Heart left ventricle (tissue), 16 donors: ENCODE measurements at regions not wholly inside any gene's neighbourhood (a gene's known extent, or its start where the extent isn't known, plus 50 kb on each side); places are given as distances from the start of the nearest gene placed in this dataset.
"Not testable (repeated sequence)": the region's sequence is repeated elsewhere in the genome, so short reads cannot be mapped to it uniquely, and the experiment has no call there.

Experiments used
- ATAC-seq, 4 donors: fragments of 200-7000 bp; cut with Tn5 transposase; one replicate each; pipeline ENCODE4 v1.9.1; 2020 to 2022; ENCODE audit warnings: moderate library complexity in 4 of 4, mild to moderate bottlenecking in 3 of 4, moderate number of reproducible peaks in 1 of 4
- DNase-seq, 5 donors: peaks; one replicate each; pipeline ENCODE4 v3.0.0-alpha.2; 2020
- H3K27ac ChIP-seq, 12 donors: fragments of 200-600 bp; sonication (generic) in 4 of 12; one replicate each; pipeline versions ENCODE4 v1.5.0 to v1.8.0; 2016 to 2022; ENCODE audit warnings: mild to moderate bottlenecking in 2 of 12
- H3K27me3 ChIP-seq, 9 donors: fragments of 200-600 bp; sonication (generic) in 2 of 9; one replicate each; pipeline versions ENCODE4 v1.5.1 to v1.8.0; 2016 to 2022; ENCODE audit warnings: mild to moderate bottlenecking in 3 of 9
- H3K36me3 ChIP-seq, 9 donors: fragments of 200-600 bp; sonication (generic) in 2 of 9; one replicate each; pipeline versions ENCODE4 v1.5.0 to v1.8.0; 2018 to 2022; ENCODE audit warnings: mild to moderate bottlenecking in 2 of 9
- H3K4me1 ChIP-seq, 12 donors: fragments of 200-600 bp; sonication (generic) in 4 of 12; one replicate each; pipeline versions ENCODE4 v1.5.0 to v1.8.0; 2016 to 2022; ENCODE audit warnings: mild to moderate bottlenecking in 3 of 12
- H3K4me3 ChIP-seq, 12 donors: fragments of 200-600 bp; sonication (generic) in 4 of 12; one replicate each; pipeline versions ENCODE4 v1.5.0 to v1.8.0; 2017 to 2022; ENCODE audit warnings: mild to moderate bottlenecking in 9 of 12, moderate library complexity in 4 of 12
- H3K9me3 ChIP-seq, 12 donors: fragments of 200-600 bp; sonication (generic) in 4 of 12; one replicate each; pipeline versions ENCODE4 v1.5.0 to v1.8.0; 2016 to 2022; ENCODE audit warnings: mild to moderate bottlenecking in 1 of 12
- WGBS, 4 donors: extraction: QIAGEN DNeasy Blood & Tissue Kit in 2 of 4; methylation state at CpG; one replicate each; pipeline versions ENCODE4 v1.1.5 to v1.1.7; 2013 to 2018; 5-methylcytosine and 5-hydroxymethylcytosine counted together
- intact Hi-C, 10 donors: fragments of 100-400 bp; cut with DNase I; formaldehyde crosslinking; loops; one replicate each; pipeline versions ENCODE4 v1.11.1 to v1.14.2; 2022
- donor health status: ischemic (EF 13 %, LVEDD 7.1; RV severe dilation, severe dysfunction).
- donor health status: healthy with polysubstance abuse.
- donor health status: DM: no; HTN: yes; CAD: no.
- donor health status: DM: no; HTN: no; CAD: no.
- donor health status: ischemic (EF 25% LVEDD 6.9; RV normal size, moderate dysfunction).
- donor health status: ischemic (EF 25% LVEDD 5.7; RV mildly dilated, moderate dysfunction).
- donor health status: healthy.
- donor health status: DM: yes; HTN: yes; CAD: no.
- donor health status: ischemic (EF 35%, LVEDD 5.7; RV mildly dilated, moderate dysfunction).
- donor health status: nonischemic (EF 11% LVEDD 7.7; RV severe dilation, severe dysfunction).
- donor health status: DM: yes; HTN: yes; CAD: no.
- donor health status: PGD.
- donor health status: ischemic (EF 29% LVEDD 5.4; RV normal size, mild dysfunction).
- donor health status: nonischemic (EF 23%, LVEDD 6.1; RV moderate dilation, normal function).

GRCh38 chr16:21422824-21423223 lies 144.7 kb upstream of the CRYM start:
- H3K36me3 ChIP-seq, ATAC-seq, intact Hi-C loops, H3K27ac ChIP-seq, H3K9me3 ChIP-seq, H3K4me3 ChIP-seq, H3K27me3 ChIP-seq, H3K4me1 ChIP-seq: not testable (repeated sequence)
- 86 to 95% (median 92%) methylated on average over 4 to 5 of the region's 7 CpGs; no CpG with 5 or more reads in 1 of the 4 donors for WGBS, 4 donors
- peak in 1 of 5 donors; percentile 16 for DNase-seq

GRCh38 chr16:21404699-21405098 lies 126.6 kb upstream of the CRYM start:
- H3K4me3 ChIP-seq, ATAC-seq, H3K27ac ChIP-seq, H3K9me3 ChIP-seq, DNase-seq, H3K4me1 ChIP-seq, H3K27me3 ChIP-seq, H3K36me3 ChIP-seq, intact Hi-C loops: not testable (repeated sequence)
- 70 to 84% methylated on average over 3 to 5 of the region's 13 CpGs; no CpG with 5 or more reads in 2 of the 4 donors for WGBS, 4 donors

- WGBS, 4 donors, result 88 to 99% (median 95%) methylated on average over 3 to 4 of the region's 5 CpGs; no CpG with 5 or more reads in 1 of the 4 donors
- DNase-seq, H3K27ac ChIP-seq, H3K9me3 ChIP-seq, H3K27me3 ChIP-seq, H3K36me3 ChIP-seq, H3K4me3 ChIP-seq, ATAC-seq, intact Hi-C loops, H3K4me1 ChIP-seq: not testable (repeated sequence)
These were observed 119.8 kb upstream of the CRYM start for GRCh38 chr16:21397866-21398265.

- intact Hi-C loops, H3K27me3 ChIP-seq, H3K4me1 ChIP-seq, DNase-seq, H3K9me3 ChIP-seq, H3K4me3 ChIP-seq, ATAC-seq, H3K27ac ChIP-seq, H3K36me3 ChIP-seq: not testable (repeated sequence)
- WGBS, 4 donors, result 97 to 100% (median 98%) methylated on average over 1 to 2 of the region's 4 CpGs; no CpG with 5 or more reads in 1 of the 4 donors
These were observed 118.5 kb upstream of the CRYM start for GRCh38 chr16:21396545-21396944.

- H3K4me3 ChIP-seq, DNase-seq, H3K4me1 ChIP-seq, intact Hi-C loops, H3K36me3 ChIP-seq, H3K27me3 ChIP-seq, ATAC-seq, H3K27ac ChIP-seq, H3K9me3 ChIP-seq: not testable (repeated sequence)
- no CpG with 5 or more reads among the region's 3 CpGs for WGBS, 4 donors
These were observed 112.5 kb upstream of the CRYM start for GRCh38 chr16:21390634-21391033.

- H3K4me1 ChIP-seq, DNase-seq, H3K4me3 ChIP-seq, intact Hi-C loops, H3K27ac ChIP-seq, H3K36me3 ChIP-seq, H3K27me3 ChIP-seq, H3K9me3 ChIP-seq: not testable (repeated sequence)
- 0 to 8% methylated on average over 1 to 2 of the region's 7 CpGs; no CpG with 5 or more reads in 2 of the 4 donors for whole genome bisulfite sequencing, 4 donors
- peak in 1 of 4 donors; percentile 42 for ATAC-seq
These were observed 111.8 kb upstream of the CRYM start for GRCh38 chr16:21389860-21390259.

GRCh38 chr16:21387757-21388156 lies 109.7 kb upstream of the CRYM start:
- DNase-seq, H3K36me3 ChIP-seq, H3K27ac ChIP-seq, H3K27me3 ChIP-seq, H3K4me3 ChIP-seq, ATAC-seq, H3K4me1 ChIP-seq, H3K9me3 ChIP-seq, intact Hi-C loops: not testable (repeated sequence)
- 93 to 100% (median 97%) methylated on average over 2 of the region's 3 CpGs; no CpG with 5 or more reads in 1 of the 4 donors for WGBS, 4 donors

- H3K36me3 ChIP-seq, H3K27me3 ChIP-seq, H3K4me1 ChIP-seq, DNase-seq, H3K9me3 ChIP-seq, H3K4me3 ChIP-seq, H3K27ac ChIP-seq, ATAC-seq, intact Hi-C loops: not testable (repeated sequence)
- WGBS, 4 donors, result 100% methylated on average over 1 of the region's 5 CpGs; no CpG with 5 or more reads in 2 of the 4 donors
These were observed 108.3 kb upstream of the CRYM start for GRCh38 chr16:21386201-21386915.

- H3K27me3 ChIP-seq, H3K9me3 ChIP-seq, H3K36me3 ChIP-seq, intact Hi-C loops, H3K27ac ChIP-seq, H3K4me3 ChIP-seq, DNase-seq, H3K4me1 ChIP-seq: not testable (repeated sequence)
- ATAC-seq, result peak in 2 of 4 donors; percentile 34 to 42
These were observed 105.6 kb upstream of the CRYM start for GRCh38 chr16:21383682-21384081.

- not testable (repeated sequence) for H3K27ac ChIP-seq
These were observed 101.6 kb upstream of the CRYM start for GRCh38 chr16:21379645-21380044.

GRCh38 chr16:21376196-21376899 lies 98.3 kb upstream of the CRYM start:
- H3K4me3 ChIP-seq, H3K4me1 ChIP-seq, H3K36me3 ChIP-seq, ATAC-seq, H3K27me3 ChIP-seq, H3K27ac ChIP-seq, H3K9me3 ChIP-seq, intact Hi-C loops, DNase-seq: not testable (repeated sequence)
- WGBS, 4 donors, result 96 to 97% (median 97%) methylated on average over 16 to 22 of the region's 22 CpGs

More at GRCh38 chr16:21379645-21380044, 101.6 kb upstream of the CRYM start:
- intact Hi-C loops, H3K9me3 ChIP-seq, DNase-seq, ATAC-seq, H3K27me3 ChIP-seq, H3K36me3 ChIP-seq, H3K4me3 ChIP-seq, H3K4me1 ChIP-seq: not testable (repeated sequence)
- WGBS, 4 donors, result 70 to 80% (median 73%) methylated on average over 1 to 3 of the region's 5 CpGs
